H9 (cell line): ENCODE measurements at regions not wholly inside any gene's neighbourhood (a gene's known extent, or its start where the extent isn't known, plus 50 kb on each side); places are given as distances from the start of the nearest gene placed in this dataset.

Experiments
- DNase-seq: peaks from one replicate; pipeline ENCODE4 v3.0.0-alpha.2; 2017
- H2AFZ ChIP-seq: one replicate; pipeline ENCODE4 v1.6.1; 2013; ENCODE audit warnings: mild to moderate bottlenecking, low read length, control low read depth, moderate library complexity
- H2AK5ac ChIP-seq: 2 replicates; pipeline ENCODE4 v1.6.1; 2013; ENCODE audit warnings: low read length, control low read depth, mixed read lengths; ENCODE audit not compliant: insufficient read length
- H2BK120ac ChIP-seq: one replicate; pipeline ENCODE4 v1.6.1; 2013; ENCODE audit warnings: low read depth, mild to moderate bottlenecking, low read length, control low read depth, inconsistent platforms; ENCODE audit not compliant: poor library complexity, severe bottlenecking
- H2BK12ac ChIP-seq: 2 replicates; pipeline ENCODE4 v1.6.1; 2013; ENCODE audit warnings: low read length, control low read depth, mixed read lengths, low read depth; ENCODE audit not compliant: insufficient read length
- H2BK15ac ChIP-seq: 2 replicates; pipeline ENCODE4 v1.6.1; 2013; ENCODE audit warnings: low read depth, low read length, control low read depth
- H2BK20ac ChIP-seq: one replicate; pipeline ENCODE4 v1.6.1; 2013; ENCODE audit warnings: low read depth, mild to moderate bottlenecking, low read length, control low read depth, inconsistent platforms; ENCODE audit not compliant: poor library complexity, severe bottlenecking
- H2BK5ac ChIP-seq: 2 replicates; pipeline ENCODE4 v1.6.1; 2013; ENCODE audit warnings: low read length, control low read depth, mixed read lengths; ENCODE audit not compliant: insufficient read length
- H3K14ac ChIP-seq: 2 replicates; pipeline ENCODE4 v1.6.1; 2013; ENCODE audit warnings: low read length, control low read depth; ENCODE audit not compliant: insufficient read depth
- H3K18ac ChIP-seq: 2 replicates; pipeline ENCODE4 v1.6.1; 2013; ENCODE audit warnings: low read depth, mild to moderate bottlenecking, mixed read lengths, low read length, control low read depth; ENCODE audit not compliant: insufficient read length
- H3K23ac ChIP-seq: 2 replicates; pipeline ENCODE4 v1.6.1; 2013; ENCODE audit warnings: low read length, control low read depth, mixed read lengths, low read depth; ENCODE audit not compliant: insufficient read length
- H3K23me2 ChIP-seq: 2 replicates; pipeline ENCODE4 v1.6.1; 2013; ENCODE audit warnings: low read depth, mild to moderate bottlenecking, mixed read lengths, low read length, control low read depth; ENCODE audit not compliant: insufficient read length, poor library complexity, severe bottlenecking
- H3K27ac ChIP-seq: 2 replicates; pipeline ENCODE4 v1.5.1; 2013; ENCODE audit warnings: low read length, control low read depth, mixed read lengths, low read depth; ENCODE audit not compliant: insufficient read length
- H3K27me3 ChIP-seq: 2 replicates; pipeline ENCODE4 v1.6.1; 2013; ENCODE audit warnings: low read length, control low read depth, inconsistent platforms; ENCODE audit not compliant: insufficient read depth
- H3K4ac ChIP-seq: 2 replicates; pipeline ENCODE4 v1.6.1; 2013; ENCODE audit warnings: low read depth, mild to moderate bottlenecking, control low read depth, inconsistent platforms, low read length, moderate library complexity
- H3K4me1 ChIP-seq: 2 replicates; pipeline ENCODE4 v1.6.1; 2013; ENCODE audit warnings: low read length, control low read depth, inconsistent platforms; ENCODE audit not compliant: insufficient read depth
- H3K4me2 ChIP-seq: 2 replicates; pipeline ENCODE4 v1.6.1; 2013; ENCODE audit warnings: low read length, control low read depth, mixed read lengths; ENCODE audit not compliant: insufficient read length, insufficient read depth
- H3K56ac ChIP-seq: 2 replicates; pipeline ENCODE4 v1.6.1; 2013; ENCODE audit warnings: low read depth, mild to moderate bottlenecking, mixed read lengths, low read length, control low read depth; ENCODE audit not compliant: insufficient read length
- H3K79me1 ChIP-seq: 2 replicates; pipeline ENCODE4 v1.6.1; 2013; ENCODE audit warnings: low read depth, mild to moderate bottlenecking, moderate library complexity, low read length, control low read depth, inconsistent platforms; ENCODE audit not compliant: insufficient read depth, poor library complexity, severe bottlenecking
- H3K79me2 ChIP-seq: 2 replicates; pipeline ENCODE4 v1.6.1; 2013; ENCODE audit warnings: low read length, control low read depth, inconsistent platforms; ENCODE audit not compliant: insufficient read depth
- H3K9ac ChIP-seq: 2 replicates; pipeline ENCODE4 v1.6.1; 2013; ENCODE audit warnings: low read length, control low read depth, mixed read lengths; ENCODE audit not compliant: insufficient read length; ENCODE audit errors: extremely low read depth
- H3K9me3 ChIP-seq: one replicate; pipeline ENCODE4 v1.6.1; 2013; ENCODE audit warnings: low read depth, low read length, inconsistent platforms; ENCODE audit not compliant: control insufficient read depth
- H3T11ph ChIP-seq: one replicate; pipeline ENCODE4 v1.6.1; 2013; ENCODE audit warnings: mild to moderate bottlenecking, low read length, control low read depth, inconsistent platforms
- H4K20me1 ChIP-seq: one replicate; pipeline ENCODE4 v1.6.1; 2013; ENCODE audit not compliant: control insufficient read depth, insufficient read length, insufficient read depth
- H4K5ac ChIP-seq: 2 replicates; pipeline ENCODE4 v1.6.1; 2013; ENCODE audit warnings: low read depth, mild to moderate bottlenecking, mixed read lengths, low read length, control low read depth; ENCODE audit not compliant: insufficient read length
- H4K8ac ChIP-seq: replicated peaks from 2 replicates; pipeline ENCODE4 v1.6.1; 2013; ENCODE audit warnings: low read length, control low read depth, mixed read lengths, low read depth; ENCODE audit not compliant: insufficient read length
- H4K91ac ChIP-seq: 2 replicates; pipeline ENCODE4 v1.6.1; 2013; ENCODE audit warnings: low read depth, mild to moderate bottlenecking, moderate library complexity, mixed read lengths, low read length, control low read depth; ENCODE audit not compliant: insufficient read length
- H3K27ac Mint-ChIP-seq, 3 experiments: 2 replicates in 2 of 3; 3 replicates in 1 of 3; pipeline ENCODE4 v1.8.0; 2020 to 2021; ENCODE audit warnings: mixed read lengths in 3 of 3, mild to moderate bottlenecking in 1 of 3, moderate library complexity in 1 of 3
- H3K27me3 Mint-ChIP-seq: 2 replicates; pipeline ENCODE4 v1.8.0; 2021; ENCODE audit warnings: low read depth, mild to moderate bottlenecking, moderate library complexity, mixed read lengths
- H3K36me3 Mint-ChIP-seq, 3 experiments: 2 replicates in 2 of 3; 3 replicates in 1 of 3; pipeline ENCODE4 v1.8.0; 2020 to 2021; ENCODE audit warnings: low read depth in 3 of 3, mixed read lengths in 3 of 3; ENCODE audit not compliant: insufficient read depth in 1 of 3
- H3K4me1 Mint-ChIP-seq, 2 experiments: 2 replicates each; pipeline ENCODE4 v1.8.0; 2020; ENCODE audit warnings: mixed read lengths in 2 of 2
- H3K4me3 Mint-ChIP-seq, 2 experiments: 2 replicates in 1 of 2; 3 replicates in 1 of 2; pipeline ENCODE4 v1.8.0; 2020 to 2021; ENCODE audit warnings: mild to moderate bottlenecking in 2 of 2, mixed read lengths in 2 of 2, moderate library complexity in 1 of 2
- H3K9me3 Mint-ChIP-seq, 2 experiments: 2 replicates in 1 of 2; 3 replicates in 1 of 2; pipeline ENCODE4 v1.8.0; 2020; ENCODE audit warnings: mild to moderate bottlenecking in 2 of 2, mixed read lengths in 2 of 2, moderate library complexity in 1 of 2
- CTCF ChIP-seq: fragments of 200-600 bp; sonication (generic); conservative IDR thresholded peaks from 3 replicates; pipeline ENCODE4 v1.8.0; 2021; ENCODE audit warnings: antibody characterized with exemption, mild to moderate bottlenecking
- WGBS: extraction: QIAGEN DNeasy Blood & Tissue Kit; methylation state at CpG from one replicate; pipeline ENCODE4 v1.1.7; 2013; ENCODE audit warnings: missing lambda C conversion rate, low lambda C conversion rate, mixed read lengths; ENCODE audit not compliant: insufficient read length; ENCODE audit errors: extremely low coverage; 5-methylcytosine and 5-hydroxymethylcytosine counted together

DNA sequence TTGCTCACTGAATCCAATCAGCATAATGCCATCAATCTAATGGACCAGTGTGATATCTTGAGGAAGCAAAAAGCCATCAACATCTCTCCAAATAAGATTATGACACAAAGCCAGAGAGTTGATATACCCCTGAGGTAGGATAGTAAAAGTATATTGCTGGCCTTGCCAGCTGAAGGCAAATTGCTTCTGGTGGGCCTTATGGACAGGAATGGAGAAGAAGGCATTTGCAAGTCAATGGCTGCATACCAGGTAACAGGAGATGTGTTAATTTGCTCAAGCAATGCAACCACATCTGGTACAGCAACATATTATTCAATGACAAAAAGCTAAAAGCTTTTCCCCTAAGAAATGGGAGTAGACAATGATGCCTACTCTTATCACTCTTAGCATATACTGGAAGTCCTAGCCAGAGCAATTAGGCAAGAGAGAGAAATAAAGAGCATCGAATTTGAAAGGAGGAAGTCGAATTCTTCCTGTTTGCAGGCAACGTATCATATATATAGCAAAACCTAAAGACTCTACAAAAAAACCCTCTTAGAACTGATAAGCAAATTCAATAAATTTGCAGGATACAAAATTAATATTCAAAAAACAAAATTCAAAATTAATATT, 216.1 kb upstream of the RASA1 start:
- H3T11ph ChIP-seq, result no peak overlapping the region
- no CpG with 5 or more reads among the region's 3 CpGs for WGBS
- no peak overlapping the region for H3K4ac ChIP-seq
- H2AFZ ChIP-seq, result no peak overlapping the region
- H3K9me3 ChIP-seq, result peaks cover 6% of the 10 kb centered on the region
- Mint-ChIP-seq H3K27ac (peak overlapping the region in 1 of 3 experiments; percentile 65; a peak in 2 of 7 replicates), H3K9me3 (peaks cover 55 to 66% of the 10 kb centered on the region in 2 experiments), H3K27me3 (no peaks in the 10 kb centered on the region), H3K4me1 (peaks cover 4 to 6% of the 10 kb centered on the region in 2 experiments; a peak in 2 of 4 replicates), H3K36me3 (peaks cover 23 to 47% (median 38%) of the 10 kb centered on the region in 3 experiments), H3K4me3 (no peak overlapping the region)
- H4K20me1 ChIP-seq, result no peaks in the 10 kb centered on the region
- no peak overlapping the region for H2BK12ac ChIP-seq
- no peak overlapping the region for H4K91ac ChIP-seq
- no peak overlapping the region for H2BK20ac ChIP-seq
- H3K79me1 ChIP-seq, result no peaks in the 10 kb centered on the region
- H3K14ac ChIP-seq, result no peak overlapping the region
- H2BK120ac ChIP-seq, result no peak overlapping the region
- H3K9ac ChIP-seq, result no peak overlapping the region
- no peak for TF ChIP-seq CTCF
- DNase-seq, result no peak
- no peak overlapping the region for H3K18ac ChIP-seq
- H3K23ac ChIP-seq, result no peak overlapping the region
- H3K4me2 ChIP-seq, result no peak overlapping the region
- no peak overlapping the region for H2AK5ac ChIP-seq
- no peaks in the 10 kb centered on the region for H3K79me2 ChIP-seq
- H4K5ac ChIP-seq, result no peak overlapping the region
- H3K56ac ChIP-seq, result no peak overlapping the region
- no peak overlapping the region for H2BK5ac ChIP-seq
- H3K27me3 ChIP-seq, result no peaks in the 10 kb centered on the region
- H3K4me1 ChIP-seq, result no peaks in the 10 kb centered on the region
- no peak overlapping the region for H4K8ac ChIP-seq
- no peaks in the 10 kb centered on the region for H3K23me2 ChIP-seq
- H2BK15ac ChIP-seq, result no peak overlapping the region
- H3K27ac ChIP-seq, result peak overlapping the region; percentile 39
